SK-N-SH treated with all-trans-retinoic acid at 6 μM for 48 hours (cell line): ENCODE measurements at regions not wholly inside any gene's neighbourhood (a gene's known extent, or its start where the extent isn't known, plus 50 kb on each side); places are given as distances from the start of the nearest gene placed in this dataset.

Experiments used
- ATAC-seq: fragments of 200-7000 bp; cut with Tn5 transposase; 3 replicates; pipeline ENCODE4 v1.9.1; 2020; ENCODE audit warnings: mild to moderate bottlenecking, moderate library complexity
- ARNTL ChIP-seq: fragments of 450-650 bp; formaldehyde crosslinking; IDR thresholded peaks from 2 replicates; pipeline ENCODE4 v1.5.0; 2020; ENCODE audit warnings: low read depth, mild to moderate bottlenecking, moderate library complexity, borderline replicate concordance
- BACH2 ChIP-seq: fragments of 250-450 bp; sonication (Bioruptor Pico); IDR thresholded peaks from 2 replicates; pipeline ENCODE4 v1.9.0; 2021; ENCODE audit warnings: mild to moderate bottlenecking, borderline replicate concordance
- CSDC2 ChIP-seq: fragments of 250-450 bp; sonication (Bioruptor Pico); IDR thresholded peaks from 2 replicates; pipeline ENCODE4 v1.5.0; 2020; ENCODE audit warnings: mild to moderate bottlenecking, moderate library complexity
- ESRRG ChIP-seq: fragments of 250-450 bp; sonication (Bioruptor Pico); IDR thresholded peaks from 2 replicates; pipeline ENCODE4 v1.6.1; 2021; ENCODE audit warnings: mild to moderate bottlenecking
- GLIS3 ChIP-seq: fragments of 250-450 bp; sonication (Bioruptor Pico); IDR thresholded peaks from 2 replicates; pipeline ENCODE4 v1.5.0; 2020; ENCODE audit warnings: mild to moderate bottlenecking, moderate library complexity
- ISL1 ChIP-seq: fragments of 250-450 bp; sonication (Bioruptor Pico); IDR thresholded peaks from 2 replicates; pipeline ENCODE4 v2.1.2; 2022; ENCODE audit warnings: mild to moderate bottlenecking, moderate library complexity
- OSR1 ChIP-seq: fragments of 250-450 bp; sonication (Bioruptor Pico); IDR thresholded peaks from 2 replicates; pipeline ENCODE4 v1.8.0; 2022; ENCODE audit warnings: moderate library complexity, mild to moderate bottlenecking, inconsistent platforms
- PPARA ChIP-seq: fragments of 250-450 bp; sonication (Bioruptor Pico); IDR thresholded peaks from 2 replicates; pipeline ENCODE4 v1.5.0; 2020; ENCODE audit warnings: mild to moderate bottlenecking, borderline replicate concordance
- RARB ChIP-seq: fragments of 250-450 bp; sonication (Bioruptor Pico); IDR thresholded peaks from 2 replicates; pipeline ENCODE4 v1.8.0; 2021; ENCODE audit warnings: mild to moderate bottlenecking, moderate library complexity
- SNAI2 ChIP-seq: fragments of 250-450 bp; sonication (Bioruptor Pico); IDR thresholded peaks from 2 replicates; pipeline ENCODE4 v1.5.0; 2020; ENCODE audit warnings: mild to moderate bottlenecking, moderate library complexity
- TCF4 ChIP-seq: fragments of 250-450 bp; sonication (Bioruptor Pico); IDR thresholded peaks from 2 replicates; pipeline ENCODE4 v1.8.0; 2021; ENCODE audit warnings: mild to moderate bottlenecking, moderate library complexity, borderline replicate concordance
- TOX ChIP-seq: fragments of 250-450 bp; sonication (Bioruptor Pico); IDR thresholded peaks from 2 replicates; pipeline ENCODE4 v1.8.0; 2021; ENCODE audit warnings: mild to moderate bottlenecking, moderate library complexity, borderline replicate concordance
- ZC3H10 ChIP-seq: fragments of 250-450 bp; sonication (Bioruptor Pico); IDR thresholded peaks from 2 replicates; pipeline ENCODE4 v1.5.1; 2021; ENCODE audit warnings: mild to moderate bottlenecking, moderate library complexity
- ZFP3 ChIP-seq: fragments of 250-450 bp; sonication (Bioruptor Pico); IDR thresholded peaks from 2 replicates; pipeline ENCODE4 v1.5.0; 2020; ENCODE audit warnings: mild to moderate bottlenecking, moderate library complexity
- ZFP30 ChIP-seq: fragments of 450-650 bp; formaldehyde crosslinking; IDR thresholded peaks from 2 replicates; pipeline ENCODE4 v1.5.0; 2022; ENCODE audit warnings: mild to moderate bottlenecking, moderate library complexity
- ZNF565 ChIP-seq: fragments of 450-650 bp; formaldehyde crosslinking; conservative IDR thresholded peaks from 2 replicates; pipeline ENCODE4 v1.5.0; 2020; ENCODE audit warnings: low read depth, mild to moderate bottlenecking, moderate library complexity
- TF ChIP-seq, protein P1 (sequence below): fragments of 250-450 bp; sonication (Bioruptor Pico); IDR thresholded peaks from 2 replicates; pipeline ENCODE4 v1.8.0; 2020; ENCODE audit warnings: mild to moderate bottlenecking, moderate library complexity, borderline replicate concordance
- TF ChIP-seq, protein P2 (sequence below): fragments of 250-450 bp; sonication (Bioruptor Pico); IDR thresholded peaks from 2 replicates; pipeline ENCODE4 v1.8.0; 2021; ENCODE audit warnings: low read depth, mild to moderate bottlenecking, moderate library complexity, borderline replicate concordance
- TF ChIP-seq, protein P3 (sequence below): fragments of 250-450 bp; sonication (Bioruptor Pico); IDR thresholded peaks from 2 replicates; pipeline ENCODE4 v1.5.1; 2021; ENCODE audit warnings: mild to moderate bottlenecking, moderate library complexity
- TF ChIP-seq, protein P4 (sequence below): fragments of 250-450 bp; sonication (Bioruptor Pico); IDR thresholded peaks from 2 replicates; pipeline ENCODE4 v1.5.0; 2020; ENCODE audit warnings: mild to moderate bottlenecking, moderate library complexity
- TF ChIP-seq, protein P5 (sequence below): fragments of 250-450 bp; sonication (Bioruptor Pico); IDR thresholded peaks from 2 replicates; pipeline ENCODE4 v1.5.1; 2020; ENCODE audit warnings: low read depth, mild to moderate bottlenecking, moderate library complexity

DNA sequence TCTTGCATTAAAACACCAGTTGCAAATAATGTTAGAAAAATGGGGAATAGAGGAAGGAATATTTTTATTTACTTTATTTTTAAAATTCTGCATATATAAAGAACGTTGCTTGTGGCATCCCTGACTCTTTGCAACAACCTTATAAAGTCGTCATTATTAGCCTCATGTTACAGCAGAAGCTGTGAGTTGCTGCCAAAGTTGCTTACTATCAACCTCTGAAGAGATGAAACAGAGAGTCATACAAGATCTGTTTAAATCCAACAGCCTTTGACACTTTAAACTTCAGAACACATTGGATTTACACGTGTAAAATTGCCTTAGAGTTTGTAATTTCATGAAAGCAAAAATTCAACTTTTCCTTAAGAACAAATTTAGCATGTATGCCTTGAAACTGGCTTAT lies 221.9 kb downstream of the MRPL39 start (continued):
- TF ChIP-seq, protein P1, sequence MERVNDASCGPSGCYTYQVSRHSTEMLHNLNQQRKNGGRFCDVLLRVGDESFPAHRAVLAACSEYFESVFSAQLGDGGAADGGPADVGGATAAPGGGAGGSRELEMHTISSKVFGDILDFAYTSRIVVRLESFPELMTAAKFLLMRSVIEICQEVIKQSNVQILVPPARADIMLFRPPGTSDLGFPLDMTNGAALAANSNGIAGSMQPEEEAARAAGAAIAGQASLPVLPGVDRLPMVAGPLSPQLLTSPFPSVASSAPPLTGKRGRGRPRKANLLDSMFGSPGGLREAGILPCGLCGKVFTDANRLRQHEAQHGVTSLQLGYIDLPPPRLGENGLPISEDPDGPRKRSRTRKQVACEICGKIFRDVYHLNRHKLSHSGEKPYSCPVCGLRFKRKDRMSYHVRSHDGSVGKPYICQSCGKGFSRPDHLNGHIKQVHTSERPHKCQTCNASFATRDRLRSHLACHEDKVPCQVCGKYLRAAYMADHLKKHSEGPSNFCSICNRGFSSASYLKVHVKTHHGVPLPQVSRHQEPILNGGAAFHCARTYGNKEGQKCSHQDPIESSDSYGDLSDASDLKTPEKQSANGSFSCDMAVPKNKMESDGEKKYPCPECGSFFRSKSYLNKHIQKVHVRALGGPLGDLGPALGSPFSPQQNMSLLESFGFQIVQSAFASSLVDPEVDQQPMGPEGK (CRISPR knock-in tag) = no peak

DNA sequence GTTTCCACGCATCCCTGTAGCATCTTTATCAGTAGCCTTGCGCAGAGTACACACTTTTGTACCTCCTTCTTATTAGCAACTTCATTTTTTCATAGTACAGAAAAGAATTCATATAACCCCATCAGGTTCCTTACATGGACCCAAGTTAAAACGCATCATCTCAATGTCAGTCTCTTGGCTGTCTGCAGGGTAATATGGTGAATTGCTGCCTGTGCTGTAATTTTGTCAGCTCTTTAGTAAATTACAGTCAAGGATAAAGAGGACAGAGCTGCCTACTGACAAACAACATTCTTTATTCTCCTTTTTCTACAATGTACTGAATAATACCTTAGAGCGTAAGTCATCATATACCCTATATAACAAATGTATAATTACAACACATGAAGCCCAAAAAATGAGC lies 222.5 kb downstream of the MRPL39 start:
- ATAC-seq = no peak
- TF ChIP-seq ZFP30 (CRISPR knock-in tag) = no peak
- TF ChIP-seq OSR1 (CRISPR knock-in tag) = no peak
- TF ChIP-seq, protein P2, sequence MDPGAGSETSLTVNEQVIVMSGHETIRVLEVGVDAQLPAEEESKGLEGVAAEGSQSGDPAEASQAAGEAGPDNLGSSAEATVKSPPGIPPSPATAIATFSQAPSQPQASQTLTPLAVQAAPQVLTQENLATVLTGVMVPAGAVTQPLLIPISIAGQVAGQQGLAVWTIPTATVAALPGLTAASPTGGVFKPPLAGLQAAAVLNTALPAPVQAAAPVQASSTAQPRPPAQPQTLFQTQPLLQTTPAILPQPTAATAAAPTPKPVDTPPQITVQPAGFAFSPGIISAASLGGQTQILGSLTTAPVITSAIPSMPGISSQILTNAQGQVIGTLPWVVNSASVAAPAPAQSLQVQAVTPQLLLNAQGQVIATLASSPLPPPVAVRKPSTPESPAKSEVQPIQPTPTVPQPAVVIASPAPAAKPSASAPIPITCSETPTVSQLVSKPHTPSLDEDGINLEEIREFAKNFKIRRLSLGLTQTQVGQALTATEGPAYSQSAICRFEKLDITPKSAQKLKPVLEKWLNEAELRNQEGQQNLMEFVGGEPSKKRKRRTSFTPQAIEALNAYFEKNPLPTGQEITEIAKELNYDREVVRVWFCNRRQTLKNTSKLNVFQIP (CRISPR knock-in tag) = no peak
- no peak for TF ChIP-seq TCF4 (CRISPR knock-in tag)
- TF ChIP-seq, protein P3, sequence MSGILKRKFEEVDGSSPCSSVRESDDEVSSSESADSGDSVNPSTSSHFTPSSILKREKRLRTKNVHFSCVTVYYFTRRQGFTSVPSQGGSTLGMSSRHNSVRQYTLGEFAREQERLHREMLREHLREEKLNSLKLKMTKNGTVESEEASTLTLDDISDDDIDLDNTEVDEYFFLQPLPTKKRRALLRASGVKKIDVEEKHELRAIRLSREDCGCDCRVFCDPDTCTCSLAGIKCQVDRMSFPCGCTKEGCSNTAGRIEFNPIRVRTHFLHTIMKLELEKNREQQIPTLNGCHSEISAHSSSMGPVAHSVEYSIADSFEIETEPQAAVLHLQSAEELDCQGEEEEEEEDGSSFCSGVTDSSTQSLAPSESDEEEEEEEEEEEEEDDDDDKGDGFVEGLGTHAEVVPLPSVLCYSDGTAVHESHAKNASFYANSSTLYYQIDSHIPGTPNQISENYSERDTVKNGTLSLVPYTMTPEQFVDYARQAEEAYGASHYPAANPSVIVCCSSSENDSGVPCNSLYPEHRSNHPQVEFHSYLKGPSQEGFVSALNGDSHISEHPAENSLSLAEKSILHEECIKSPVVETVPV (CRISPR knock-in tag) = no peak
- TF ChIP-seq ZNF565 = no peak
- TF ChIP-seq, protein P4, sequence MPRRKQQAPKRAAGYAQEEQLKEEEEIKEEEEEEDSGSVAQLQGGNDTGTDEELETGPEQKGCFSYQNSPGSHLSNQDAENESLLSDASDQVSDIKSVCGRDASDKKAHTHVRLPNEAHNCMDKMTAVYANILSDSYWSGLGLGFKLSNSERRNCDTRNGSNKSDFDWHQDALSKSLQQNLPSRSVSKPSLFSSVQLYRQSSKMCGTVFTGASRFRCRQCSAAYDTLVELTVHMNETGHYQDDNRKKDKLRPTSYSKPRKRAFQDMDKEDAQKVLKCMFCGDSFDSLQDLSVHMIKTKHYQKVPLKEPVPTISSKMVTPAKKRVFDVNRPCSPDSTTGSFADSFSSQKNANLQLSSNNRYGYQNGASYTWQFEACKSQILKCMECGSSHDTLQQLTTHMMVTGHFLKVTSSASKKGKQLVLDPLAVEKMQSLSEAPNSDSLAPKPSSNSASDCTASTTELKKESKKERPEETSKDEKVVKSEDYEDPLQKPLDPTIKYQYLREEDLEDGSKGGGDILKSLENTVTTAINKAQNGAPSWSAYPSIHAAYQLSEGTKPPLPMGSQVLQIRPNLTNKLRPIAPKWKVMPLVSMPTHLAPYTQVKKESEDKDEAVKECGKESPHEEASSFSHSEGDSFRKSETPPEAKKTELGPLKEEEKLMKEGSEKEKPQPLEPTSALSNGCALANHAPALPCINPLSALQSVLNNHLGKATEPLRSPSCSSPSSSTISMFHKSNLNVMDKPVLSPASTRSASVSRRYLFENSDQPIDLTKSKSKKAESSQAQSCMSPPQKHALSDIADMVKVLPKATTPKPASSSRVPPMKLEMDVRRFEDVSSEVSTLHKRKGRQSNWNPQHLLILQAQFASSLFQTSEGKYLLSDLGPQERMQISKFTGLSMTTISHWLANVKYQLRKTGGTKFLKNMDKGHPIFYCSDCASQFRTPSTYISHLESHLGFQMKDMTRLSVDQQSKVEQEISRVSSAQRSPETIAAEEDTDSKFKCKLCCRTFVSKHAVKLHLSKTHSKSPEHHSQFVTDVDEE (CRISPR knock-in tag) = no peak
- TF ChIP-seq BACH2 (CRISPR knock-in tag) = no peak
- TF ChIP-seq GLIS3 (CRISPR knock-in tag) = no peak
- no peak for TF ChIP-seq SNAI2 (CRISPR knock-in tag)
- TF ChIP-seq ESRRG (CRISPR knock-in tag) = no peak
- TF ChIP-seq RARB (CRISPR knock-in tag) = no peak
- TF ChIP-seq TOX = no peak
- no peak for TF ChIP-seq ZFP3 (CRISPR knock-in tag)
- TF ChIP-seq ISL1 (CRISPR knock-in tag) = no peak
- TF ChIP-seq, protein P5, sequence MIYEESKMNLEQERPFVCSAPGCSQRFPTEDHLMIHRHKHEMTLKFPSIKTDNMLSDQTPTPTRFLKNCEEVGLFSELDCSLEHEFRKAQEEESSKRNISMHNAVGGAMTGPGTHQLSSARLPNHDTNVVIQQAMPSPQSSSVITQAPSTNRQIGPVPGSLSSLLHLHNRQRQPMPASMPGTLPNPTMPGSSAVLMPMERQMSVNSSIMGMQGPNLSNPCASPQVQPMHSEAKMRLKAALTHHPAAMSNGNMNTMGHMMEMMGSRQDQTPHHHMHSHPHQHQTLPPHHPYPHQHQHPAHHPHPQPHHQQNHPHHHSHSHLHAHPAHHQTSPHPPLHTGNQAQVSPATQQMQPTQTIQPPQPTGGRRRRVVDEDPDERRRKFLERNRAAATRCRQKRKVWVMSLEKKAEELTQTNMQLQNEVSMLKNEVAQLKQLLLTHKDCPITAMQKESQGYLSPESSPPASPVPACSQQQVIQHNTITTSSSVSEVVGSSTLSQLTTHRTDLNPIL (CRISPR knock-in tag) = no peak
- no peak for TF ChIP-seq ZC3H10 (CRISPR knock-in tag)
- TF ChIP-seq CSDC2 = no peak
- TF ChIP-seq ARNTL (CRISPR knock-in tag) = no peak

DNA sequence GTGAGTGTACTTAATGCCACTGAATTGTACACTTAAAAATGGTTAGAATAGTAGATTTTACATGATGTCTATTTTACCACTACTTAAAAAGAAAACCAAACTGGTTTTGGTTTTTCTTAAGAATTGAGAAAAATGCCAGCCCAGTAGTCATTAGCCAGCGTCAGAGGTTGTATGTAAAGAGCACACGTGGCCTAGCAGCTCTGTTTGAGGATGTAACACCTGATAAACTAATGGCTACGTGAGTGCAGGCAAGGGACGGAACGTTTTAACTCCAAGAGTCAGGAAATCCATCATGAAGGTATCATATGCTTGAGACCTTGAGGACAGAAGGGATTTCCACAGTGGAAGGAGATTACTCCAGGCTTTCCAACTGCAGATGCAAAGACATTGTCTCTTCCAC lies 223.7 kb downstream of the MRPL39 start:
- TF ChIP-seq SNAI2 (CRISPR knock-in tag) (no peak), ZFP30 (CRISPR knock-in tag) (no peak), ISL1 (CRISPR knock-in tag) (no peak), ZNF565 (no peak), ESRRG (CRISPR knock-in tag) (no peak), RARB (CRISPR knock-in tag) (no peak), ZFP3 (CRISPR knock-in tag) (no peak), ZC3H10 (CRISPR knock-in tag) (no peak), TCF4 (CRISPR knock-in tag) (no peak), PPARA (CRISPR knock-in tag) (no peak)
- ATAC-seq = no peak
